ENCODE measurements at regions not wholly inside any gene's neighbourhood (a gene's known extent, or its start where the extent isn't known, plus 50 kb on each side); places are given as distances from the start of the nearest gene placed in this dataset.

DNA sequence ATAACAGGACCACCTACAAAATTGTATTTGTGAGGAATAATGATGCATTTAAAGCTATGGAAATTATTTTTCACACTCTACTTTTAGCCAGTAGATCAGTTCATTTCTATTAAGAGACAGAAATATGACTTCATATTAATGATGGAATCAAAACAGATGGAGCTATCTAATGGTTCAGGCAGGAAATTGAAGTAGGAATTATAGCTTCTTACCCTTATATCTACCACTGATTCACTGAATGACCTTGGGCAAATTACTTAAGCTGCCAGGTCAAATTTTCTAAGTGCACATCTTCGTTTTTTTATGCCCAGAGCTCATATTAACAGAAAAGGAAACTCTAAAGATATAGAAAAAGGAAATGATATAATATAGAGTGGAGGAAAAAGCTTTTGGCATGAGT, 323.1 kb downstream of the PCDH10 start:
- no peak for DNase-seq
- Mint-ChIP-seq H3K36me3 (ENCODE audit: insufficient read depth, unreplicated experiment) (no peaks in the 10 kb centered on the region), H3K4me1 (ENCODE audit: low read depth, unreplicated experiment) (no peaks in the 10 kb centered on the region), H3K27me3 (ENCODE audit: unreplicated experiment) (no peaks in the 10 kb centered on the region), H3K27ac (ENCODE audit: unreplicated experiment) (no peak overlapping the region), H3K4me3 (ENCODE audit: low read depth, unreplicated experiment) (no peak overlapping the region), H3K9me3 (ENCODE audit: low read depth, unreplicated experiment) (no peaks in the 10 kb centered on the region)
- CTCF ChIA-PET: no interaction called here
- intact Hi-C loops (cut with micrococcal nuclease; ENCODE audit: unreplicated experiment): no loop called here
- no peak for TF ChIP-seq CTCF (IDR thresholded peaks at IDR 0.05; ENCODE audit: unreplicated experiment)
- BruUV-seq (replicated peaks): no TSS peak

GRCh38 chr4:133467290-133467947, 318.3 kb downstream of the PCDH10 start:
- Mint-ChIP-seq H3K27ac (ENCODE audit: unreplicated experiment) (no peak overlapping the region), H3K9me3 (ENCODE audit: low read depth, unreplicated experiment) (no peaks in the 10 kb centered on the region), H3K36me3 (ENCODE audit: insufficient read depth, unreplicated experiment) (no peaks in the 10 kb centered on the region), H3K4me1 (ENCODE audit: low read depth, unreplicated experiment) (no peaks in the 10 kb centered on the region), H3K4me3 (ENCODE audit: low read depth, unreplicated experiment) (no peak overlapping the region), H3K27me3 (ENCODE audit: unreplicated experiment) (no peaks in the 10 kb centered on the region)
- no TSS peak for BruUV-seq (replicated peaks)
- TF ChIP-seq CTCF (IDR thresholded peaks at IDR 0.05; ENCODE audit: unreplicated experiment): no peak
- CTCF ChIA-PET: interaction anchor here (0.8 kb wide), 1 partner anchor 10 kb away, joined by 5 read pairs; no protein-coding TSS in a partner anchor
- DNase-seq: no peak
- intact Hi-C loops (cut with micrococcal nuclease; ENCODE audit: unreplicated experiment): no loop called here

DNA sequence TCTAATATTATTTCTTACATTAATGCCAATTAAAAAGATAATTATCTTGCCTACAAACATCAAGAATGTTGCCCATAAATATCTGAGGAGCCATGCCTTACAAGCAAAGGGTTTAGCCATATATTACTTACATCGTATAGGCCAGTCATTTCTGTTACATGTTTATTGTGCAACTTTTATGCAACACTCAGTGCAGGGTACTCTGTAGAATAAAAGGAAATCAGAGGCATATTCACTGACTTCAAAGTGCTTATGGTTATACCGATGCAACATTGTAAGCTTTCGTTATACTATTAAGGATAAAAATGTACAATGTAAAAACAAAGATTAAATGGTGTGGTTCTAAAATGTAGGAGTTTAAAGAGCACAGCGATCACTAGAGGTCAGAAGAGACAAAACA, 315.9 kb downstream of the PCDH10 start:
- no peaks in the 10 kb centered on the region for H3K9me3 Mint-ChIP-seq (ENCODE audit: low read depth, unreplicated experiment)
- no peak overlapping the region for H3K4me3 Mint-ChIP-seq (ENCODE audit: low read depth, unreplicated experiment)
- BruUV-seq (replicated peaks): no TSS peak
- TF ChIP-seq CTCF (IDR thresholded peaks at IDR 0.05; ENCODE audit: unreplicated experiment): no peak
- H3K27me3 Mint-ChIP-seq (ENCODE audit: unreplicated experiment): no peaks in the 10 kb centered on the region
- no peak for DNase-seq
- CTCF ChIA-PET: no interaction called here
- H3K27ac Mint-ChIP-seq (ENCODE audit: unreplicated experiment): no peak overlapping the region
- H3K4me1 Mint-ChIP-seq (ENCODE audit: low read depth, unreplicated experiment): no peaks in the 10 kb centered on the region
- no peaks in the 10 kb centered on the region for H3K36me3 Mint-ChIP-seq (ENCODE audit: insufficient read depth, unreplicated experiment)
- intact Hi-C loops (cut with micrococcal nuclease; ENCODE audit: unreplicated experiment): no loop called here

DNA sequence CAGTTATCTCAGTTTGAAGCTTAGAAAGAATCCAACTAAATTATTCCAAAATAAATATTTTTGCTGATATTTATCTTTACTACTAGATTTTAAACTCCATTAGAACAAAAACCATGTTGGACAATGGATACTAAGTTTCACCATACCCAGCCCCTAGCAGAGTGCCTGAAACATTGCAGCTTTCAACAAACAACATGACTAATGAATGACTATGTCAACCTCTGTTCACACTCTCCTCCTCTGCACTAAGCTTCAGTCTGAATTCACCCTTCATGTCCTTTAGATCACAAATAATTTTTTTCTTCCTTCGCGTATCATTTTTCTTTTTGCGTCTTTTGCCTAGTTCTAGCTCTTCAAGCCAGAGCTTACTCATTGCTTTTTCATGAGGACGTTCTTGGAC, 315.2 kb downstream of the PCDH10 start:
- Mint-ChIP-seq H3K4me1 (ENCODE audit: low read depth, unreplicated experiment) (no peaks in the 10 kb centered on the region), H3K27ac (ENCODE audit: unreplicated experiment) (no peak overlapping the region), H3K36me3 (ENCODE audit: insufficient read depth, unreplicated experiment) (no peaks in the 10 kb centered on the region), H3K9me3 (ENCODE audit: low read depth, unreplicated experiment) (no peaks in the 10 kb centered on the region), H3K27me3 (ENCODE audit: unreplicated experiment) (no peaks in the 10 kb centered on the region), H3K4me3 (ENCODE audit: low read depth, unreplicated experiment) (no peak overlapping the region)
- intact Hi-C loops (cut with micrococcal nuclease; ENCODE audit: unreplicated experiment): no loop called here
- CTCF ChIA-PET: no interaction called here
- no TSS peak for BruUV-seq (replicated peaks)
- DNase-seq: no peak
- no peak for TF ChIP-seq CTCF (IDR thresholded peaks at IDR 0.05; ENCODE audit: unreplicated experiment)

Measured in Calu3 (cell line).